ENCODE measurements at regions not wholly inside any gene's neighbourhood (a gene's known extent, or its start where the extent isn't known, plus 50 kb on each side); places are given as distances from the start of the nearest gene placed in this dataset.
"Not testable (repeated sequence)": the region's sequence is repeated elsewhere in the genome, so short reads cannot be mapped to it uniquely, and the experiment has no call there.

DNA sequence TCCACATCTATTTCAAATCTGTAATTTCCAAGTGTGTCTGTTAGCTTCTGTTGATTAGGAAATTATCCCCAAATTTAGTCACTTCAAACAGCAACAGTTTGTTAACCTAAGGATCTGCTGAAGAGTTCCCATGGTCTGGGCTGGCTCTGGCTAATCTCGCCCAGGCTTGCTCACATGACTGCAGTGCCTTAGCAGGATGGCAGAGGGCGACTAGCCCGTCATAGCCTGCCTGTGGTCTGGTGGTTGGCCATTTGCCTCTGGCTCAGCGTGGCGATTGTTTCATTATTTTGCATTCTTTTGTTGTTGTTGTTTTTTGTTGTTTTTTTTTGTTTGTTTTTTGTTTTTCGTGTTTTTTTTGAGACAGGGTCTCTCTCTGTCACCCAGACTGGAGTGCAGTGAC is 264.0 kb downstream of the TRIML1 start (continued):
- TF ChIP-seq, protein P1, sequence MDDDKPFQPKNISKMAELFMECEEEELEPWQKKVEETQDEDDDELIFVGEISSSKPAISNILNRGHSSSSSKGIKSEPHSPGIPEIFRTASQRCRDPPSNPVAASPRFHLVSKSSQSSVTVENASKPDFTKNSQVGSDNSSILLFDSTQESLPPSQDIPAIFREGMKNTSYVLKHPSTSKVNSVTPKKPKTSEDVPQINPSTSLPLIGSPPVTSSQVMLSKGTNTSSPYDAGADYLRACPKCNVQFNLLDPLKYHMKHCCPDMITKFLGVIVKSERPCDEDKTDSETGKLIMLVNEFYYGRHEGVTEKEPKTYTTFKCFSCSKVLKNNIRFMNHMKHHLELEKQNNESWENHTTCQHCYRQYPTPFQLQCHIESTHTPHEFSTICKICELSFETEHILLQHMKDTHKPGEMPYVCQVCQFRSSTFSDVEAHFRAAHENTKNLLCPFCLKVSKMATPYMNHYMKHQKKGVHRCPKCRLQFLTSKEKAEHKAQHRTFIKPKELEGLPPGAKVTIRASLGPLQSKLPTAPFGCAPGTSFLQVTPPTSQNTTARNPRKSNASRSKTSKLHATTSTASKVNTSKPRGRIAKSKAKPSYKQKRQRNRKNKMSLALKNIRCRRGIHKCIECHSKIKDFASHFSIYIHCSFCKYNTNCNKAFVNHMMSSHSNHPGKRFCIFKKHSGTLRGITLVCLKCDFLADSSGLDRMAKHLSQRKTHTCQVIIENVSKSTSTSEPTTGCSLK (tag by site-specific recombination; IDR thresholded peaks at IDR 0.05): no peak
- no peak for TF ChIP-seq MZF1 (tag by site-specific recombination; IDR thresholded peaks at IDR 0.05; ENCODE audit: borderline replicate concordance)
- no peak for TF ChIP-seq WT1 (tag by site-specific recombination; IDR thresholded peaks at IDR 0.05)
- TF ChIP-seq, protein P2, sequence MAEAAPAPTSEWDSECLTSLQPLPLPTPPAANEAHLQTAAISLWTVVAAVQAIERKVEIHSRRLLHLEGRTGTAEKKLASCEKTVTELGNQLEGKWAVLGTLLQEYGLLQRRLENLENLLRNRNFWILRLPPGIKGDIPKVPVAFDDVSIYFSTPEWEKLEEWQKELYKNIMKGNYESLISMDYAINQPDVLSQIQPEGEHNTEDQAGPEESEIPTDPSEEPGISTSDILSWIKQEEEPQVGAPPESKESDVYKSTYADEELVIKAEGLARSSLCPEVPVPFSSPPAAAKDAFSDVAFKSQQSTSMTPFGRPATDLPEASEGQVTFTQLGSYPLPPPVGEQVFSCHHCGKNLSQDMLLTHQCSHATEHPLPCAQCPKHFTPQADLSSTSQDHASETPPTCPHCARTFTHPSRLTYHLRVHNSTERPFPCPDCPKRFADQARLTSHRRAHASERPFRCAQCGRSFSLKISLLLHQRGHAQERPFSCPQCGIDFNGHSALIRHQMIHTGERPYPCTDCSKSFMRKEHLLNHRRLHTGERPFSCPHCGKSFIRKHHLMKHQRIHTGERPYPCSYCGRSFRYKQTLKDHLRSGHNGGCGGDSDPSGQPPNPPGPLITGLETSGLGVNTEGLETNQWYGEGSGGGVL (tag by site-specific recombination; IDR thresholded peaks at IDR 0.05): no peak
- TF ChIP-seq ZNF544 (tag by site-specific recombination; IDR thresholded peaks at IDR 0.05): no peak
- no peak for TF ChIP-seq ZNF175 (tag by site-specific recombination; IDR thresholded peaks at IDR 0.05)
- no peak for TF ChIP-seq ZNF121 (tag by site-specific recombination; IDR thresholded peaks at IDR 0.05)

DNA sequence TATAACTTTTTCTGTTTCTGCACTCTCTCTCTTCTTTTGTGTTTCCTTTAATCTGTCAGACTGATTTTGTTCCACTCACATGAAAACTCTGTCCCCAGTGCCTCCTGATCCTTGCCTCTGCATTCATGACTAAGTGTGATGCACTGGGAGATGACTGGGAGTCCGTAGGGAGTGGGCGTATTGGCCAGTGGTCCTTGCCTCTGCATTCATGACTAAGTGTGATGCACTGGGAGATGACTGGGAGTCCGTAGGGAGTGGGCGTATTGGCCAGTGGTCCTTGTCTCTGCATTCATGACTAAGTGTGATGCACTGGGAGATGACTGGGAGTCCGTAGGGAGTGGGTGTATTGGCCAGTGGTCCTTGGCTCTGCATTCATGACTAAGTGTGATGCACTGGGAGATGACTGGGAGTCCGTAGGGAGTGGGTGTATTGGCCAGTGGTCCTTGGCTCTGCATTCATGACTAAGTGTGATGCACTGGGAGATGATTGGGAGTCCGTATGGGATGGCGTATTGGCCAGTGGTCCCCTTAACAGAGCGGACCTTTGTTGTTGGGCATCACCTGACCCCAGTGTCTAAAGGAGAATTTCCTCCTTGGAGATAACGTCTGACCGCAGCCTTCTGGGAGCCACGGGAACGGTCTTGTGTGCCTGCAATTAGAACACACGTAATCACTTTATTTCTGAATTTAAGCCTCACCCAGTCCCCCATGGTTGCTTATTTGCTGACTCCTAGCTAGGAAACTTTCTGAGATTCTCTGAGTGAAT is 266.0 kb downstream of the TRIML1 start:
- H3K4me1 ChIP-seq (ENCODE audit: control insufficient read depth, insufficient read depth, low read length); H3K9me3 ChIP-seq (ENCODE audit: control insufficient read depth, insufficient read depth, low read depth, low read length); H3K36me3 ChIP-seq (ENCODE audit: control insufficient read depth in 2 of 2, insufficient read depth in 1 of 2, low read length in 2 of 2); H3K4me3 ChIP-seq (ENCODE audit: low read depth, low read length); POLR2A ChIA-PET; H3K27ac ChIP-seq (ENCODE audit: extremely low read depth, low read depth, low read length): not testable (repeated sequence)
- CTCF ChIA-PET: interaction anchor here (0.6 kb wide), 1 partner anchor 41 kb away, joined by 4 read pairs; no protein-coding TSS in a partner anchor

DNA sequence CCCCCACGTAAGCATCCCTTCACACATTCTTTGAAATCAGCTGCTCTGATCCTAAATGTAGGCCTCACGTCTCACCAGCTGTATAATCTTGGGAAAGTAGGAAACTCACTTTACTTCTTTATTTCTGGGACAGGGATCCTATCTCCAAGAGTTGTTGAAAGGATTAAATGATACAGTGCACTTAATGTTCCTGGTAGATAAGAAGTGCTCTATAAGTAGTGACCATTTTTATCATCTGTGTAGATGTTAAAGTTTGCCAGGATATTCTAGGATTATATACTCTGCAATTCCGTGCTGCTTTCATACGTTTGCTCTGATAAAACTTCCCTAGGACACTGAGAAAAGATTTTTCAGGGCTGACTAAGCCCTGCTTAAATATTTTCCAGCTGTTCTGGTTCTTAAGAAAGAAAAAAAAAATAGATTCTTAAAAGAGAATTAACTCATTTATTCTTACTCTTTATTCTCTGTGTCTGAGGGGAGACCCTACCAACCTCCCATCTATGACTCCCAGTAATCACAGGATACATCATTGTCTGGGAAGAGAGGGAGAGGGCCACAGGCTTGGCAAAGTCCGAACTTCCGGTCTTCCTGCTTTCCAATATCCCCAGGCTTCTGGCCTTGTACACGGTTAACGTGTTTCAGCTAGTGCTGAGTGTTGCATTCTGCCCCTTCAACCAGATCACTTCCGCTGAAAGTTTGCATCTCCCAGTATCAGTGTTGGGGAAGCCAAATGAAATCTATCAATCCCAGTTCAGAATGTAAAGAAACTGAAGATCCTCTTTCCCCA is 269.2 kb downstream of the TRIML1 start:
- no peak overlapping the region for H3K27ac ChIP-seq (ENCODE audit: extremely low read depth, low read depth, low read length)
- CTCF ChIA-PET: interaction anchor here (0.6 kb wide), 1 partner anchor 675 kb away, joined by 3 read pairs; no protein-coding TSS in a partner anchor
- no peak overlapping the region for H3K4me3 ChIP-seq (ENCODE audit: low read depth, low read length)
- H3K4me1 ChIP-seq (ENCODE audit: control insufficient read depth, insufficient read depth, low read length): no peaks in the 10 kb centered on the region
- no peaks in the 10 kb centered on the region for H3K36me3 ChIP-seq (ENCODE audit: control insufficient read depth in 2 of 2, insufficient read depth in 1 of 2, low read length in 2 of 2)
- no peaks in the 10 kb centered on the region for H3K9me3 ChIP-seq (ENCODE audit: control insufficient read depth, insufficient read depth, low read depth, low read length)
- POLR2A ChIA-PET: no interaction called here
- TF ChIP-seq ZSCAN16 (tag by site-specific recombination; IDR thresholded peaks at IDR 0.05): no peak
- no peak for TF ChIP-seq ZNF335 (tag by site-specific recombination; conservative IDR thresholded peaks at IDR 0.05)
- no peak for TF ChIP-seq ZNF169 (tag by site-specific recombination; IDR thresholded peaks at IDR 0.05)
- no peak for TF ChIP-seq OSR2 (tag by site-specific recombination; IDR thresholded peaks at IDR 0.05)

- Histone ChIP-seq H3K9me3 (ENCODE audit: control insufficient read depth, insufficient read depth, low read depth, low read length) (no peaks in the 10 kb centered on the region), H3K4me3 (ENCODE audit: low read depth, low read length) (no peak overlapping the region), H3K4me1 (ENCODE audit: control insufficient read depth, insufficient read depth, low read length) (no peaks in the 10 kb centered on the region), H3K27ac (ENCODE audit: extremely low read depth, low read depth, low read length) (no peak overlapping the region), H3K36me3 (ENCODE audit: control insufficient read depth in 2 of 2, insufficient read depth in 1 of 2, low read length in 2 of 2) (no peaks in the 10 kb centered on the region)
- CTCF ChIA-PET: no interaction called here
- POLR2A ChIA-PET: no interaction called here
- TF ChIP-seq, protein P3, sequence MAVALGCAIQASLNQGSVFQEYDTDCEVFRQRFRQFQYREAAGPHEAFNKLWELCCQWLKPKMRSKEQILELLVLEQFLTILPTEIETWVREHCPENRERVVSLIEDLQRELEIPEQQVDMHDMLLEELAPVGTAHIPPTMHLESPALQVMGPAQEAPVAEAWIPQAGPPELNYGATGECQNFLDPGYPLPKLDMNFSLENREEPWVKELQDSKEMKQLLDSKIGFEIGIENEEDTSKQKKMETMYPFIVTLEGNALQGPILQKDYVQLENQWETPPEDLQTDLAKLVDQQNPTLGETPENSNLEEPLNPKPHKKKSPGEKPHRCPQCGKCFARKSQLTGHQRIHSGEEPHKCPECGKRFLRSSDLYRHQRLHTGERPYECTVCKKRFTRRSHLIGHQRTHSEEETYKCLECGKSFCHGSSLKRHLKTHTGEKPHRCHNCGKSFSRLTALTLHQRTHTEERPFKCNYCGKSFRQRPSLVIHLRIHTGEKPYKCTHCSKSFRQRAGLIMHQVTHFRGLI (tag by site-specific recombination; IDR thresholded peaks at IDR 0.05): no peak
- no peak for TF ChIP-seq ZNF610 (tag by site-specific recombination; IDR thresholded peaks at IDR 0.05; ENCODE audit: borderline replicate concordance)
- TF ChIP-seq ZNF324 (tag by site-specific recombination; IDR thresholded peaks at IDR 0.05): no peak
- no peak for TF ChIP-seq ZBTB8A (tag by site-specific recombination; IDR thresholded peaks at IDR 0.05)
- no peak for TF ChIP-seq ZNF148 (tag by site-specific recombination; IDR thresholded peaks at IDR 0.05; ENCODE audit: borderline replicate concordance)
Measured at GRCh38 chr4:188409851-188410250, 270.6 kb downstream of the TRIML1 start.
